NT2/D1 (cell line): ENCODE measurements at regions not wholly inside any gene's neighbourhood (a gene's known extent, or its start where the extent isn't known, plus 50 kb on each side); places are given as distances from the start of the nearest gene placed in this dataset.

Source experiments
- SUZ12 ChIP-seq: IDR thresholded peaks from 2 replicates; pipeline ENCODE4 v1.6.1; 2011; ENCODE audit not compliant: insufficient read length, insufficient read depth; ENCODE audit errors: extremely low read depth
- YY1 ChIP-seq: IDR thresholded peaks from 2 replicates; pipeline ENCODE4 v1.6.1; 2011; ENCODE audit not compliant: insufficient read length, insufficient read depth

GRCh38 chr10:128305601-128306345 is 179.6 kb upstream of the MKI67 start:
- TF ChIP-seq YY1 = no peak
- TF ChIP-seq SUZ12 = no peak
